ENCODE measurements at regions not wholly inside any gene's neighbourhood (a gene's known extent, or its start where the extent isn't known, plus 50 kb on each side); places are given as distances from the start of the nearest gene placed in this dataset.

- no peak for TF ChIP-seq CTCF (IDR thresholded peaks at IDR 0.05; ENCODE audit: poor library complexity, severe bottlenecking)
- TF ChIP-seq REST (IDR thresholded peaks at IDR 0.05; ENCODE audit: borderline replicate concordance) = no peak
- no peak for TF ChIP-seq POLR2AphosphoS5 (IDR thresholded peaks at IDR 0.05)
- no peak for TF ChIP-seq TAF1 (IDR thresholded peaks at IDR 0.05; ENCODE audit: low read depth)
- no peak for TF ChIP-seq EP300 (conservative IDR thresholded peaks at IDR 0.05; ENCODE audit: poor library complexity, severe bottlenecking)
- TF ChIP-seq RAD21 (conservative IDR thresholded peaks at IDR 0.05) = no peak
- no peak for TF ChIP-seq SMC3 (conservative IDR thresholded peaks at IDR 0.05; ENCODE audit: poor library complexity)
- no peak for TF ChIP-seq EZH2 (IDR thresholded peaks at IDR 0.05; ENCODE audit: borderline replicate concordance, insufficient read depth, low read length, poor library complexity, severe bottlenecking)
These were observed 145.2 kb downstream of the NTMT2 start for GRCh38 chr1:170290991-170291390.

Measured in neural cell (in vitro differentiated cells).